HG02970 (cell line): ENCODE measurements at regions not wholly inside any gene's neighbourhood (a gene's known extent, or its start where the extent isn't known, plus 50 kb on each side); places are given as distances from the start of the nearest gene placed in this dataset.

ENCODE experiments used
- ATAC-seq: cut with Tn5 transposase; IDR thresholded peaks from one replicate; pipeline ENCODE4 v1.9.1; 2021; ENCODE audit warnings: mild to moderate bottlenecking, moderate library complexity, moderate number of reproducible peaks; ENCODE audit not compliant: unreplicated experiment, low FRiP score

GRCh38 chr2:217539126-217539525, 463.7 kb downstream of the TNS1 start:
- ATAC-seq = no peak

DNA sequence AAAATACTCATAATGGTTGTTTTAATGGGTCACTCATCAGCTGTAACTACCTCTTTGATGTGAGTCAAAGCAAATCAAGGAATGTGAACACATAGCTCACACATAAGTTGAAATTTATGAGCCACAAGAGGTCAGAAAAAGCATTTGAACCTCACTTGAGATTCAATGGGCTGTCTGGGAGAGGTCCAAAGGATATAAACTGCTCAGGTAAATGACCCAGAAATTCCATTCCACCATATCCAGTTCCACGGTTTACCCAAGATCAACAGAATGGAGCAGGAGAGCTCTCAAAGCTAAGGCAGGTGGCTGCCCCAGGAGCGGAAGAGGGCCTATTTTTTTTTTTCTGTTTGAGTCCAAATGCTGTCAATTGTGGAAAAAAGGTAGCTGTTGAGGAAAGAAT, 464.1 kb downstream of the TNS1 start:
- no peak for ATAC-seq

- ATAC-seq = no peak
These were observed 466.7 kb downstream of the TNS1 start for GRCh38 chr2:217535957-217536708.

- no peak for ATAC-seq
These were observed 472.3 kb downstream of the TNS1 start for GRCh38 chr2:217530392-217531090.

- no peak for ATAC-seq
These were observed 473.5 kb downstream of the TNS1 start for GRCh38 chr2:217529271-217529670.

DNA sequence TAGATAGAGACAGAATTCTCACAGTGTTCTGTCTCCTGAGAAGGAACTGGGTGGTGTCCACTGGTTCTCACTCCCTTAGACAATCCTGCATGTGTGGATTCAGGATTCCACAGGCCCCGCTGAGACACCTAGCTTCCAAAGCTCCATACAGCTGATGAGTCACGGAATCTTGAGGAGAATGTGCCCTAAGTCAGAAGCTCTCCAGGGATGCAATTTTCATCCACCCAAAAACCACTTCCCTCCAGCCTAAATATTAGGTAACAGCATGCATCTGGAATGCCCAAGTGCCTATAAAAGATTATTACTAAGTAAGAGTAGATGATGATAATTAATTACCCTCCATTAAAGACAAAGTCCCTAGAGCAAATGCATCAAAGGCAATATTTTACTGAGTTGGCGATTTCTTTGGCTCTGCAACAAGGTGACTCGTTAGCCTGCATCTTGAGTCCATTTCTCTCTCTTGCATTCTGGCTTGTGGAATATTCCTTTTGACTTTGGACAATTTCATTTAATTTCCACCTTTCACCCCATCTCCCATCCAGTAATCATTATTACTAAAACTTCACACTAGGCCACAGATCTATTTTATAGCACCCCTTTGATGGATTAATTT, 475.1 kb downstream of the TNS1 start:
- ATAC-seq = no peak

DNA sequence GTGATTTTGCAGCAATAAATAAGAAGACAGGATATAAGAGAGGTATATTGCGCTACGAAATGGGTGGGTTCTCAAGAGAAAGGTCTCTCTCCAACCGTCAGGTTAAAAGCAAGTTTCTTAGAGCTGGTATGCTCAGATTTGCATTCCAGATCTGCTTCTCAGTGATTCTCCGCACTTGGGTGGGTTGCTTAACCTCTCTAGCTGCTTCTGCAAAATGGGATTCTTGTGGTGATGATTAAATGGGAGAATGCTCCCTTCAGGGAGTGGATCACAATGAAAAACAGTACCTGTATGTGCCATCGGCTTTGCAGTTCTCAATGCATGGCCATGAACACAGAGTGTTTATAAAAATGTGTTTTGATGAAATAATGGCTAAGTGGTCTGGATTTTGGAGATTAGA, 477.7 kb downstream of the TNS1 start:
- ATAC-seq = no peak

DNA sequence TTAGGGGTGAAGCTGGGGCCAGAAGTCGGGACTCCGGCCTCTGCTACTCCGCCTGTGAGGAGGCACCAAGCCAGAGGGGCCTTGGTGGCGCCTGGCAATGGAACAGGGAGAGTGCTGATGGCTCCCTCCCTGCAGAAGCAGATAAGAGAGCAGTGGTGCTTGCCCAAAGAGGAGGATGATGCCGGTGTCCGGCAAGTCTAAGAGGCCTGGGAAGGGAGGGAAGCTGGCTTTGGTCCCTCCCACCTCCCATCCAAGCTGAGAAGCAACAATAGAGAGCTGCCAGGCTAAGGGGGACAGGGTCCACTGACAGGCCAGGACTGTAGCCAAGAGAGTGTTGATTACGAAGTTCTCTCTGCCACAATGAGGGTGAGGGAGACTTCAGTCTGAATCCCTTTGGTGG, 479.5 kb downstream of the TNS1 start:
- no peak for ATAC-seq

GRCh38 chr2:217521820-217522219, 481.0 kb downstream of the TNS1 start:
- ATAC-seq = no peak

DNA sequence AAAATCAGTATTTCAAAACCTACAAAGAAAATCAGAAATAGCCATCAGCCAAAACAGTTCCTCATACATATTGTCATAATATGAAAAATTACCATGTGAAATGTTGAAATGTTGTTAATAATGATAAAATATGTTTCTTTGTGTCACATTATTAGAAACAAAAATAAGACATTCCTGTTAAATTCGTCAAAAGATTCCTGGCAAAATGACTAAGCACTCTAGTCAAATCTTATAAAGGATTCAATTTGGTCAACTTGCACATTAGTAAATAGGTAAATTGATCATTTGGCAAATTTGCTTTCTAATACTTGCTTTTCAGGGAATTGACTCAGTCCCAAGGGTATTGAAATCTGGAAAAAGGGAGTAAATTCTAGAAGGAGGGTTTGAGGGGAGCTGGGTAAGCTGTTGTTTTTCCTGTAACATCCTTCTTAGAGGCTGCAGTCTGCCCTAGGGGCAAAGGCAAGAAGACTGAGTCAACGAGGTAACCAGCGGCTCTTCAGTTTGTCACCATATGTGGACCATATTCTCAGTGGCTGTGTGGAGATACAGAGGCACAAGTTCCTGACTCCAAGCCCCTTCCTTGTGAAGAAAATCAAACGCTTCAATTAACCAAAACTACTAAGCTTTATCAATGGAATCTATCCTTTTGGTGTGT, 482.3 kb downstream of the TNS1 start:
- no peak for ATAC-seq

DNA sequence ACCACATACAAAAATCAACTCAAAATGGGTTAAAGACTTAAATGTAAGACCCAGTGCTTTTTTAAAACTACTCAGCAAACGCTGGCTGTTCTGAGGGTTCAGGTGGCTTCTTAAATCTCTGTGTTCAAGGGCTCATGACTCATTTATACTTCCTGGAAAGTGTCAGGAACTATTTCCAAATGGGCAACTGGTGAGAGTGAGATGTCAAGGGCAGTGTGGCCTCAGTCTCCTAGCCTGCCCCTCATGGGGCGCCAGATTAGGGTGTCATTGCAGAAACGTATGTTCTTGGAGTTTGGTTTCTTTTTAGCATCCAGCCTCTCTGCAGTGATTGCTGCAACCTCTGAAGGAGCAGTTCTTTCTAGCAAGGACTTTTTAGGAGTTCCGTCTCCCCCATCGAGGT, 485.4 kb downstream of the TNS1 start:
- no peak for ATAC-seq

- ATAC-seq = no peak
These were observed 487.0 kb downstream of the TNS1 start for GRCh38 chr2:217515615-217516309.

DNA sequence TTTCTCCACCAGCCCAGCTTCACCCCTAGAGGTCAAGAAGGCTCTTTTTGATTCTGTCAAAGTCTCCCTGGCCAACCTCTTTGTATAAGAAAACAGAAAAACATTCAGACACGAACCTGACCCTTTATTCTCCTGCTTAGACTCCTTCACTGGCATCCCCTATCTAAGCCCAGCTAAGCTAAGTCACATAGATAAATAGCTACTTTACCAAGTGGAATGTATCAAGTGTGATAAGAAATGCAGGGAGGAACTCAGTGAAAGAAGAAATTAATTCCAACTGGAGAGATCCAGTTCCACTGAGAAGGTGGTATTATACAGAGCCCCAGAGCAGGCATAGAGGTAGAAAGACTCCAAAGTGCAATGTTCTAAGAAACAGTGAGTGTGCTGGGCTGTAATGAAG, 489.5 kb downstream of the TNS1 start:
- no peak for ATAC-seq

- ATAC-seq = no peak
These were observed 490.1 kb downstream of the TNS1 start for GRCh38 chr2:217512728-217513127.

DNA sequence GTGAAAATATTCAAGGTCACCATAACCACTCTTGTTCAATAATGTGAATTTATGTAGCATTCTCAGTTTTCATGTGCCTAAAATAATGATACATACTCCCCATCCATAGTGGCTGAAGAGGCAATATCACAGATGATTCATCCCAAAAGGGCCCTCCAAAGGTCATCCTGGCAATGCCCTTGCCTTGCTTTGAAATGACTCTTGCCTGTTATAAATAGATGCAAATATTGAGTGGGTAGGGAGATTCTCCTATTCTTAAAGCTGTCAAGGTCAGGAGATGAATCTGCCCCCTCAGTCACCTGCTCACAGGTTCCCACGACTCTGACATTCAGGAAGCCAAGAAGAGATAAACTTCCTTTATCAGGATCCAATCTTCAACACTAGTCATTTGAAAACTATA, 490.5 kb downstream of the TNS1 start:
- ATAC-seq = no peak

DNA sequence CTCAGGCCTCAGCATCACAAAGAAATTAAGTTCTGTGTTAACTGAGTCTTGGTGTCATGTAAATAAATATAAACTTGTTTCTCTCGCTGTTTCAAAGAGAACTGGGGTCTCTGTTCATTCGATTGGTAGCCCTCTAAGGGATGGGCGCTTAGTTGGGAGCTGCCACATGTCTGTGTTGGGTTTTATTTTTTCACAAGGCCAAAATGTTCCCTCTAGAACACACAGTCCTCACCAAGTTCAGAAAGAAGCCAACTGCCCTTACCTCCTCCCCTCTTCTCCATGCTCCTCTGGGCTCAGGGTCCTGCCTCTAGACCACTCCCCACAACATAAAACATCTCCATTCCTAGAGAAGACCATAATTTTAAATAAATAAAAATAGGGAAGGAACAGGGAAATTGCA, 490.9 kb downstream of the TNS1 start:
- no peak for ATAC-seq

DNA sequence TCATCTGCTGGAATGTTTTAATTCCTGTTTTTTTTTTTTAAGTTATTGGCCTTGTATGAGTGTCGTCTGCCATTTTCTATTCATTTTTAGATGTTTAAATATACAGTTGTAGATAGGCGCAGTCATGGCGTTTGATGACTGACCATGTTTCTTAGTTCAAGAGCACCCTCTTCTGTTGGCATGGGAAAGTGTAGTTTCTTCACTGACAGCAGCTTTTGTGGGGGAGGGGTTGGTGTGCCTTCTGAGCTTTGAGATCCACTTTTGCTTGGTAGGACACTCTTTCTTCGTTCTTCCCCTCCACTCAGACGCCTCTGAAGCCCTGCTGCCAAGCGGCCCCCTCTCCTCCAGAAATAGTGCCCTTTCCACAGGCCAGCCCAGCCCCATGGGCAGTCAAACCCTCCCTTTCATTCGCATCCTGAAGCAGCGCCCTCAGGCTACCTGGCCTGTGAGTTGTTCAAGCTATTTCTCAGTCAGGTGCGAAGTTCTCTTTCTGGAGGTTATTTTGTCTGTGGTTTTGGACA, 492.0 kb downstream of the TNS1 start:
- no peak for ATAC-seq

DNA sequence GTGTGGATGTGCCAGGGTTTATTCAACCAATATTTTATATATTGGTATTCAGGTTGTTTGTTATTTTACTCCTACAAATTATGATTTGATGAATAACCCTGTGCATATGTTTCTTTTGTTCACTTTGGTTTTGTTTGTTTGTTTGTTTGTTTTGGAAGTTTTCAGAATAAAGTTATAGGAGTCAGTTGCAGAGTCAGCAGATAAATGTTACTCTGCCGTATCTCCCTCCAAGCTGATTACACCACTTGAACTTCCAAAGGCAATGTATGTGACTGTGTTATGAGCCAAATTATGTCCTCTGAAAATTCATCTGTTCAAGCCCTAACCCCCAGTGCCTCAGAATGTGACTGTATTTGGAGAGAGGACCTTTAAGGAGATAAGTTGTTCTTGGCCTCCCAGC, 497.5 kb downstream of the TNS1 start:
- no peak for ATAC-seq

DNA sequence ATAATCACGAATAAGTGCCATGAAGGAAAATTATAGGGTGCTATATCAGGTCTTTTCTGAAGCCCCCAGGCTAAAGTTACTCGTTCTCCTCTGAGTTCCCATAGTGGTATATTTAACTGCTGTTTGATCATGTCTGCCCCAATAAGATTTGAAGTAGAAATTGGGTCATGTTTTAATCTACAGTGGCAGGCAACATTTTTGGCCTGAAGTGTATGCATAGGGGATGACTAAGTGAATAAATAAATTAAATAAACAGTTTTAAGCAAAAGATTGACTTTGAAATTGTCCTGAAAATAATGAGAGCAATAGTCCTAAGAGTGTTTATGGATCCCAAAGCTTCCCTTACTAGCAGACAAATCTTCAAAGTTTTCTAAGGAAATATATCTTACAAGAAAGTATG, 500.9 kb downstream of the TNS1 start:
- no peak for ATAC-seq

DNA sequence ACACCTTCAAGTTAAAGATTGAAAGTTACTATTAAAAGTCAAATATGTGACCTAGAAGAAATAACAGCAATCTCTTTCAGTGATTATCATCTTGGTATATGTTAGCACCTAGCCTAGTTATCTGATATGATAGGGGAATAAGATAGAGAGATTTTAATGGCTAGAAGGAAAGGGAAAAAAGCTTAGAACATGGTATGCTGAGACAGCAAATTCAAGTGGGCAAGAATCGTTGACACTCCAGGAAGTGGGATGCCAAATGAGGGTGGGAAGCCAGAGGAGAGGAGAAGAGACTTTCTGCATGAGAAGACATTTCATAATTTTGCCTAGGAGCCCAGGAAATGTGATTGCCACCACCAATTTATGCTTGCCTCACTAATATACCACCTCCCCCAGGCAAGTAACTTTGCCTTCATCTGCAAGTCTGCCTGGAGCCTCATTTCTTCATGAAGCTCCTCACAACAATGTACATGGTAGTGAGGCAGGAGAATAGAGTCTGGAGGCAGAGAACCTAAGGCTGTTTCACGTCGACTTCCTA, 504.9 kb downstream of the TNS1 start:
- ATAC-seq = no peak
